ENCODE measurements at regions not wholly inside any gene's neighbourhood (a gene's known extent, or its start where the extent isn't known, plus 50 kb on each side); places are given as distances from the start of the nearest gene placed in this dataset.

GRCh38 chr19:28619816-28620429 lies 593.0 kb downstream of the UQCRFS1 start:
- intact Hi-C loops (cut with DNase I; ENCODE audit: low total_unique reads): no loop called here
- Histone ChIP-seq H3K27ac (no peak overlapping the region), H3K27me3 (replicated peaks in 1 of 7) (no peaks in the 10 kb centered on the region), H3K36me3 (no peaks in the 10 kb centered on the region), H3K9me3 (peaks cover 0 to 36% (median 16%) of the 10 kb centered on the region in 8 donors), H3K4me3 (no peak overlapping the region), H3K4me1 (no peaks in the 10 kb centered on the region)
- TF ChIP-seq, protein P1, sequence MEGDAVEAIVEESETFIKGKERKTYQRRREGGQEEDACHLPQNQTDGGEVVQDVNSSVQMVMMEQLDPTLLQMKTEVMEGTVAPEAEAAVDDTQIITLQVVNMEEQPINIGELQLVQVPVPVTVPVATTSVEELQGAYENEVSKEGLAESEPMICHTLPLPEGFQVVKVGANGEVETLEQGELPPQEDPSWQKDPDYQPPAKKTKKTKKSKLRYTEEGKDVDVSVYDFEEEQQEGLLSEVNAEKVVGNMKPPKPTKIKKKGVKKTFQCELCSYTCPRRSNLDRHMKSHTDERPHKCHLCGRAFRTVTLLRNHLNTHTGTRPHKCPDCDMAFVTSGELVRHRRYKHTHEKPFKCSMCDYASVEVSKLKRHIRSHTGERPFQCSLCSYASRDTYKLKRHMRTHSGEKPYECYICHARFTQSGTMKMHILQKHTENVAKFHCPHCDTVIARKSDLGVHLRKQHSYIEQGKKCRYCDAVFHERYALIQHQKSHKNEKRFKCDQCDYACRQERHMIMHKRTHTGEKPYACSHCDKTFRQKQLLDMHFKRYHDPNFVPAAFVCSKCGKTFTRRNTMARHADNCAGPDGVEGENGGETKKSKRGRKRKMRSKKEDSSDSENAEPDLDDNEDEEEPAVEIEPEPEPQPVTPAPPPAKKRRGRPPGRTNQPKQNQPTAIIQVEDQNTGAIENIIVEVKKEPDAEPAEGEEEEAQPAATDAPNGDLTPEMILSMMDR (IDR thresholded peaks at IDR 0.05 in 8 of 11, conservative IDR thresholded peaks at IDR 0.05 in 3 of 11): no peak
- TF ChIP-seq POLR2A (IDR thresholded peaks at IDR 0.05) (no peak), POLR2AphosphoS5 (IDR thresholded peaks at IDR 0.05) (no peak)
- no peak for DNase-seq
- 38 to 70% (median 65%) methylated on average over 5 of the region's 5 CpGs for WGBS, 5 donors

- TF ChIP-seq, protein P1 (IDR thresholded peaks at IDR 0.05 in 8 of 11, conservative IDR thresholded peaks at IDR 0.05 in 3 of 11): no peak
- TF ChIP-seq POLR2A (IDR thresholded peaks at IDR 0.05) (no peak), POLR2AphosphoS5 (IDR thresholded peaks at IDR 0.05) (no peak)
- Histone ChIP-seq H3K4me3 (no peak overlapping the region), H3K27me3 (replicated peaks in 1 of 7) (no peaks in the 10 kb centered on the region), H3K36me3 (no peaks in the 10 kb centered on the region), H3K27ac (no peak overlapping the region), H3K4me1 (no peaks in the 10 kb centered on the region), H3K9me3 (peaks cover 4 to 50% (median 30%) of the 10 kb centered on the region in 8 donors)
- 74 to 85% (median 75%) methylated on average over 4 of the region's 4 CpGs for WGBS, 5 donors
- DNase-seq: no peak
- intact Hi-C loops (cut with DNase I; ENCODE audit: low total_unique reads): no loop called here
Measured at GRCh38 chr19:28618504-28618903, 594.4 kb downstream of the UQCRFS1 start.

DNA sequence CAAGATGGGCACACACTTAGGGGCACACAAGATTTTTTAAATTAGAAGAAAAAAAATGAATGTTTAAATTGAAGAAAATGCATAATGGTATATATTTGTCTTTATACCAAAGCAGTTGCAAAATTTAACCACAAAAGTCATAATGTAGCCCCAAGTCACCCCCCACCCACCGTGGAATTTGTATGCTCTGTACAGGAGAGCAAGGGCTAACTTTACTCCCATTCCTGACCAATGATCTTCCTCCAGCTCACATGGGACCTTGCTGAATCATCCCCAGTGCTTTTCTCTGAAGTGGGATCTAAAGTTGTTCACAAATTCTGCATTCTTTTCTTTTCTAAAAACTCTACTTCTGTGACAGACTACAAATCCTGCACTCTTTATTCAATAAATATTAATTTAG lies 597.0 kb downstream of the UQCRFS1 start:
- Histone ChIP-seq H3K9me3 (peaks cover 4 to 70% (median 43%) of the 10 kb centered on the region in 8 donors), H3K36me3 (no peaks in the 10 kb centered on the region), H3K27me3 (replicated peaks in 1 of 7) (no peaks in the 10 kb centered on the region), H3K27ac (no peak overlapping the region), H3K4me1 (no peaks in the 10 kb centered on the region), H3K4me3 (no peak overlapping the region)
- WGBS, 5 donors: 63 to 93% (median 79%) methylated on average over 1 of the region's 1 CpG
- no peak for DNase-seq
- TF ChIP-seq POLR2A (IDR thresholded peaks at IDR 0.05) (no peak), POLR2AphosphoS5 (IDR thresholded peaks at IDR 0.05) (no peak)
- TF ChIP-seq, protein P1 (IDR thresholded peaks at IDR 0.05 in 8 of 11, conservative IDR thresholded peaks at IDR 0.05 in 3 of 11): no peak
- intact Hi-C loops (cut with DNase I; ENCODE audit: low total_unique reads): no loop called here

DNA sequence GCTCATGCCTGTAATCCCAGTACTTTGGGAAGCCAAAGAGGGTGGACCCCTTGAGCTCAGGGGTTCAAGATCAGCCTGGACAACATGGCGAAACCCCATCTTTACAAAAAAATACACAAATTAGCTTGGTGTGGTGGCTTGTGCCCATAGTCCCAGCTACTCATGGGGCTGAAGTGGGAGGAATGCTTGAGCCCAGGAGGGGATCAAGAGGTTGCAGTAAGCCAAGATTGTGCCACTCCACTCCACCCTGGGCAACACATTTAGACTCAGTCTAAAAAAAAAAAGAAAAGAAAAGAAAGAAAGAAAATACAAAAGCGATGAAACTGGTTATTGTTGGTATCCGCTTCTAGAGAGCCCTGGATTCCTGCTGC lies 597.4 kb downstream of the UQCRFS1 start:
- WGBS, 5 donors: 85 to 98% (median 92%) methylated on average over 3 of the region's 3 CpGs
- no peak overlapping the region for H3K4me3 ChIP-seq
- H3K36me3 ChIP-seq: no peaks in the 10 kb centered on the region
- DNase-seq: no peak
- intact Hi-C loops (cut with DNase I; ENCODE audit: low total_unique reads): no loop called here
- H3K4me1 ChIP-seq: no peaks in the 10 kb centered on the region
- no peaks in the 10 kb centered on the region for H3K27me3 ChIP-seq (replicated peaks in 1 of 7)
- no peak overlapping the region for H3K27ac ChIP-seq
- peaks cover 4 to 74% (median 43%) of the 10 kb centered on the region in 8 donors for H3K9me3 ChIP-seq
- TF ChIP-seq POLR2A (IDR thresholded peaks at IDR 0.05) (no peak), POLR2AphosphoS5 (IDR thresholded peaks at IDR 0.05) (no peak)
- TF ChIP-seq, protein P1 (IDR thresholded peaks at IDR 0.05 in 8 of 11, conservative IDR thresholded peaks at IDR 0.05 in 3 of 11): no peak

Data from spleen (tissue), 11 donors.